WTC11 (cell line): ENCODE measurements at regions not wholly inside any gene's neighbourhood (a gene's known extent, or its start where the extent isn't known, plus 50 kb on each side); places are given as distances from the start of the nearest gene placed in this dataset.

Source experiments
- ESRRA ChIP-seq: sonication (generic); formaldehyde crosslinking; IDR thresholded peaks from 2 replicates; pipeline ENCODE4 v1.8.1; 2022; ENCODE audit warnings: mild to moderate bottlenecking, missing genetic modification reagents, borderline replicate concordance
- ZNF317 ChIP-seq: sonication (generic); formaldehyde crosslinking; IDR thresholded peaks from 2 replicates; pipeline ENCODE4 v1.8.1; 2023; ENCODE audit warnings: low read depth, mild to moderate bottlenecking, moderate library complexity, missing genetic modification reagents, borderline replicate concordance
- TF ChIP-seq, protein P1 (sequence below): fragments of 250-450 bp; sonication (Bioruptor Pico); IDR thresholded peaks from 2 replicates; pipeline ENCODE4 v2.1.2; 2022; ENCODE audit warnings: mild to moderate bottlenecking, moderate library complexity

DNA sequence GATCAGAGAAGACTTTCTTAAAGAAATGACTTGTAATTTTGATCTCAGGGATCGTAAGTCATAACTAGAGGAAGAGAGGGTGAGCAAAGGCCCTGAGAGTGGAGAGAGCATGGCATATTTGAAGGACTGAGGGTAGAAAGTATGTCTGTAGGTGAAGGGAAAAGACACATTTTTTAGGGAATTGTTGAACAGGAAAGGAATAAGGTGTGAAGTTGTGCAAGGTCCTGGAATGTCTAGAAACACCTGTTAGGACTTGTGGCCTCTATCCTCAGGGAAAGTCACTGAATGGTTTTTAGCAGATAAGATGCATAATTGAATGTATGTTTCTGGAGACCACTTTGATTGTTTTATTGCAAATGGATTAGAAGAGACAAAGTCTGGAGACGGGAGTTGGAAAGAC lies 62.5 kb upstream of the ACTR3 start:
- TF ChIP-seq ZNF317 (CRISPR knock-in tag) (no peak), ESRRA (no peak)
- TF ChIP-seq, protein P1, sequence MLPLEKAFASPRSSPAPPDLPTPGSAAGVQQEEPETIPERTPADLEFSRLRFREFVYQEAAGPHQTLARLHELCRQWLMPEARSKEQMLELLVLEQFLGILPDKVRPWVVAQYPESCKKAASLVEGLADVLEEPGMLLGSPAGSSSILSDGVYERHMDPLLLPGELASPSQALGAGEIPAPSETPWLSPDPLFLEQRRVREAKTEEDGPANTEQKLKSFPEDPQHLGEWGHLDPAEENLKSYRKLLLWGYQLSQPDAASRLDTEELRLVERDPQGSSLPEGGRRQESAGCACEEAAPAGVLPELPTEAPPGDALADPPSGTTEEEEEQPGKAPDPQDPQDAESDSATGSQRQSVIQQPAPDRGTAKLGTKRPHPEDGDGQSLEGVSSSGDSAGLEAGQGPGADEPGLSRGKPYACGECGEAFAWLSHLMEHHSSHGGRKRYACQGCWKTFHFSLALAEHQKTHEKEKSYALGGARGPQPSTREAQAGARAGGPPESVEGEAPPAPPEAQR = no peak
